Pancreas (tissue), 10 donors: ENCODE measurements at regions not wholly inside any gene's neighbourhood (a gene's known extent, or its start where the extent isn't known, plus 50 kb on each side); places are given as distances from the start of the nearest gene placed in this dataset.
"Not testable (repeated sequence)": the region's sequence is repeated elsewhere in the genome, so short reads cannot be mapped to it uniquely, and the experiment has no call there.

Experiments used
- ATAC-seq, 4 donors: fragments of 200-7000 bp; cut with Tn5 transposase; one replicate each; pipeline versions ENCODE4 v1.8.0 to v1.9.1; 2020; ENCODE audit warnings: mild to moderate bottlenecking in 4 of 4, moderate library complexity in 4 of 4
- DNase-seq, 6 donors: peaks; one replicate each; pipeline ENCODE4 v3.0.0-alpha.2; 2020
- FAIRE-seq: peaks from 2 replicates; lab custom pipeline; 2012; peaks lifted over from hg19 to GRCh38; lab: Jason Lieb, UNC
- H3K27ac ChIP-seq, 4 donors: fragments of 200-600 bp; sonication (generic); 1 replicate in 3 of 4; 2 replicates in 1 of 4; pipeline versions ENCODE4 v1.5.0 to v1.8.0; 2020
- H3K27me3 ChIP-seq, 4 donors: fragments of 200-600 bp; one replicate each; pipeline ENCODE4 v1.8.0; 2021
- H3K36me3 ChIP-seq, 3 donors: fragments of 200-600 bp; sonication (generic) in 1 of 3; one replicate each; pipeline versions ENCODE4 v1.5.0 to v1.8.0; 2020 to 2021
- H3K4me1 ChIP-seq, 3 donors: fragments of 200-600 bp; one replicate each; pipeline ENCODE4 v1.8.0; 2021
- H3K4me3 ChIP-seq, 4 donors: fragments of 200-600 bp; sonication (generic) in 2 of 4; one replicate each; pipeline versions ENCODE4 v1.5.0 to v1.8.0; 2020 to 2021
- H3K9me3 ChIP-seq, 4 donors: fragments of 200-600 bp; one replicate each; pipeline ENCODE4 v1.8.0; 2021
- WGBS, 2 donors: extraction: QIAGEN DNeasy Blood & Tissue Kit; methylation state at CpG; one replicate each; pipeline ENCODE4 v1.1.7; 2013; 5-methylcytosine and 5-hydroxymethylcytosine counted together
- intact Hi-C, 3 donors: fragments of 100-400 bp; cut with DNase I; formaldehyde crosslinking; loops; one replicate each; pipeline versions ENCODE4 v1.11.1 to v1.14.2; 2022
- TF ChIP-seq, protein P1 (sequence below), 4 donors: fragments of 200-600 bp; sonication (generic) in 3 of 4; IDR thresholded peaks; one replicate each; pipeline versions ENCODE4 v1.5.0 to v1.8.0; 2021; ENCODE audit warnings: antibody characterized with exemption in 4 of 4
- donor health status: healthy with polysubstance abuse.
- donor health status: DM: no; HTN: no; CAD: no; lungs with moderate emphysema.
- donor health status: DM: no; HTN: no; CAD: no.
- donor health status: control.
- donor health status: control.
- donor health status: Bipolar disorder and iron deficiency.
- donor health status: DM: yes; HTN: yes; CAD: no.
- donor health status: DM: no; HTN: no; CAD: no.
- donor health status: DM: no; HTN: no; CAD: no.
- donor health status: DM: yes; HTN: yes; CAD: no.

DNA sequence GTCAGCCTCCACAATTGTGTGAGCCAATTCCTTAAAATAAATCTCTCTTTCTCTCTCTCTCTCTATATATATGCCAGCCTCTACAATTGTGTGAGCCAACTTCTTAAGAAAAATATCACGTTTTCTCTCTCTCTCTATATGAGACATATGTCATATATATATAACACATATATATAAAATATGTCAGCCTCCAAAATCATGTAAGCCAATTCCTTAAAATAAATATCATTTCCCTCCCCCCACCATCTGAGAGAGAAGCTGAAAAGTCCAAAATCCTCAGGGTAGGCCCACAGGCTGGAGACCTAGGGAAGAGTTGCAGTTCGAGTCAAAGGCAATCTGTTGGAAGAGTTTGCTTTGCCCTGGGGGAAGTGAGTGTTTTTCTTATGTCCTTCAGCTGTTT is 158.1 kb upstream of the RPS23 start:
- no peaks in the 10 kb centered on the region for H3K27me3 ChIP-seq
- WGBS, 2 donors: 50 to 55% methylated on average over 2 of the region's 2 CpGs
- no peak for ATAC-seq
- H3K4me3 ChIP-seq: no peak overlapping the region
- intact Hi-C loops: no loop called here
- FAIRE-seq: no peak
- TF ChIP-seq, protein P1, sequence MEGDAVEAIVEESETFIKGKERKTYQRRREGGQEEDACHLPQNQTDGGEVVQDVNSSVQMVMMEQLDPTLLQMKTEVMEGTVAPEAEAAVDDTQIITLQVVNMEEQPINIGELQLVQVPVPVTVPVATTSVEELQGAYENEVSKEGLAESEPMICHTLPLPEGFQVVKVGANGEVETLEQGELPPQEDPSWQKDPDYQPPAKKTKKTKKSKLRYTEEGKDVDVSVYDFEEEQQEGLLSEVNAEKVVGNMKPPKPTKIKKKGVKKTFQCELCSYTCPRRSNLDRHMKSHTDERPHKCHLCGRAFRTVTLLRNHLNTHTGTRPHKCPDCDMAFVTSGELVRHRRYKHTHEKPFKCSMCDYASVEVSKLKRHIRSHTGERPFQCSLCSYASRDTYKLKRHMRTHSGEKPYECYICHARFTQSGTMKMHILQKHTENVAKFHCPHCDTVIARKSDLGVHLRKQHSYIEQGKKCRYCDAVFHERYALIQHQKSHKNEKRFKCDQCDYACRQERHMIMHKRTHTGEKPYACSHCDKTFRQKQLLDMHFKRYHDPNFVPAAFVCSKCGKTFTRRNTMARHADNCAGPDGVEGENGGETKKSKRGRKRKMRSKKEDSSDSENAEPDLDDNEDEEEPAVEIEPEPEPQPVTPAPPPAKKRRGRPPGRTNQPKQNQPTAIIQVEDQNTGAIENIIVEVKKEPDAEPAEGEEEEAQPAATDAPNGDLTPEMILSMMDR (IDR thresholded peaks at IDR 0.05): no peak
- H3K27ac ChIP-seq: no peak overlapping the region
- H3K9me3 ChIP-seq: no peaks in the 10 kb centered on the region
- no peaks in the 10 kb centered on the region for H3K4me1 ChIP-seq
- DNase-seq: no peak
- H3K36me3 ChIP-seq: no peaks in the 10 kb centered on the region

DNA sequence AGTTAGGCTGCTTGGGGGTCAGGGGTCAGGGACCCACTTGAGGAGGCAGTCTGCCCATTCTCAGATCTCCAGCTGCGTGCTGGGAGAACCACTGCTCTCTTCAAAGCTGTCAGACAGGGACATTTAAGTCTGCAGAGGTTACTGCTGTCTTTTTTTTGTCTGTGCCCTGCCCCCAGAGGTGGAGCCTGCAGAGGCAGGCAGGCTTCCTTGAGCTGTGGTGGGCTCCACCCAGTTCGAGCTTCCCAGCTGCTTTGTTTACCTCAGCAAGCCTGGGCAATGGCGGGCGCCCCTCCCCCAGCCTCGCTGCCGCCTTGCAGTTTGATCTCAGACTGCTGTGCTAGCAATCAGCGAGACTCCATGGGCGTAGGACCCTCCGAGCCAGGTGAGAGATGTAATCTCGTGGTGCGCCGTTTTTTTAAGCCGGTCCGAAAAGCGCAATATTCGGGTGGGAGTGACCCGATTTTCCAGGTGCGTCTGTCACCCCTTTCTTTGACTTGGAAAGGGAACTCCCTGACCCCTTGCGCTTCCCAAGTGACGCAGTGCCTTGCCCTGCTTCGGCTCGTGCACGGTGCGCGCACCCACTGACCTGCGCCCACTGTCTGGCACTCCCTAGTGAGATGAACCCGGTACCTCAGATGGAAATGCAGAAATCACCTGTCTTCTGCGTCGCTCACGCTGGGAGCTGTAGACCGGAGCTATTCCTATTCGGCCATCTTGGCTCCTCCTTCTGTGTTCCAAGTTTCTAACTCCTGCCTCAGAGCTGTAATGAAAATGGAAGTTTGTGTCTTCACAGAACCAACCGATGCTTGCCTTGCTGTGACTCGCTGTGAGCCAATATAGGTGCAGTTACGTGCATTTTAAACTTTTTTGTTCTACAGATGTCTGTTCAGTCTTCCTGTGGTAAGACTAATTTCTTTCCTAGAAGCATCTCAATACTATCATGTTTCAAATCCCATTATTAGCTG is 156.8 kb upstream of the RPS23 start:
- H3K4me1 ChIP-seq, DNase-seq, FAIRE-seq, intact Hi-C loops, H3K27ac ChIP-seq, H3K27me3 ChIP-seq, H3K4me3 ChIP-seq, H3K36me3 ChIP-seq, H3K9me3 ChIP-seq, ATAC-seq: not testable (repeated sequence)
- WGBS, 2 donors: 82 to 87% methylated on average over 22 to 31 of the region's 35 CpGs

DNA sequence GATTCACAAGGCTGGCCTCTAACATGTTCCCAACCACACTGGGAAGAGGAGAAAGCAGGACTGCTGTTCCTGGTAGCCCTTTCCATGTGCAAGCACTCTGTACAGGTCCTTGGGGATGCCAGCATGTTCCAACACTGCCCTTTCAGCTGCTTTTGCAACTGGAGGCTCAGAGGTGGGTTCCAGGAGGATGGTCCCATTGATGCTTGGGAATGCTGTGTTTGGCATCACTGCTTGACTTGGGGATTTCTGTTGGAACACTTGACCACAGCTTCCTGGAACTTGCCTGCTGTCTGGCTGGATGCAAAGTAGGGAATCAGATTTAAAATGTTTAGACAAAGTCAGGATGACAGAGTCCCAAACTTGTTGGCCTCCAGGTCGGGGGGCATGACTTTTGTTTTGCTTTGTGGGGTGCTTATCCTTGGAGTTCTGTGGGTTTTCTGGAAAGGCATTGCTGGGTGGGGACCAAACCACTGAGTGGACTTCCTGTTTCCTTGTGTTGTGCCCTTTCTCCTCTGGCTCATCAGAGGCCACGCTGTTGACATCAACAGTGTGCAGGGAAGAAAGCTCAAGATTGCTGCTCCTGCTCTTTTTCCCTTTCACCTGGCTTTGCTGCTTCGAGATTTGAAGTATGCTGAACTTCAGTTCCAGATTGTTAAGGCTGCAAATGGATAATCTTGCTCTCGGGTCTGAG is 148.5 kb upstream of the RPS23 start:
- no peak for FAIRE-seq
- DNase-seq: no peak
- ATAC-seq: no peak

DNA sequence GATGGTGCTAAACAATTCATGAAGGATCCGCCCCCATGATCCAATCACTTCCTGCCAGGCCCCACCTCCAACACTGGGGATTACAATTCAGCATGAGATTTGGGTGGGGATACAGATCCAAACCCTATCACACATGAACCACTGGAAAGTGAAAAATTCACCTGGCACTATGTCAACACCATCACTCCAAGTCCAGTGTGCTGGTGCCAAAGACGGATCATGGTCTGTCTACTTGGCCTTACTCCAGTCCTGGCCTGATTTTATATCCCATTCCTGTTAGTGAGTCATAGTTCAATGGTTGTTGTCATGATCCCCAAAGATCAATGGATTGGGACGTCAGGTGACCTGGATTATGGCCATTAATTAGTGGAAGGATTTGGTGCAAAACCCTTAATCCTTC is 147.4 kb upstream of the RPS23 start:
- intact Hi-C loops: no loop called here
- Histone ChIP-seq H3K27ac (no peak overlapping the region), H3K4me3 (no peak overlapping the region), H3K36me3 (no peaks in the 10 kb centered on the region), H3K9me3 (no peaks in the 10 kb centered on the region), H3K27me3 (no peaks in the 10 kb centered on the region), H3K4me1 (no peaks in the 10 kb centered on the region)
- no peak for DNase-seq
- TF ChIP-seq, protein P1 (IDR thresholded peaks at IDR 0.05): no peak
- FAIRE-seq: no peak
- WGBS, 2 donors: 17 to 26% methylated on average over 3 of the region's 3 CpGs
- ATAC-seq: peak in 1 of 4 donors; percentile 31

More for the DNA sequence above, 148.5 kb upstream of the RPS23 start:
- TF ChIP-seq, protein P1 (IDR thresholded peaks at IDR 0.05): no peak
- no peaks in the 10 kb centered on the region for H3K9me3 ChIP-seq
- no peaks in the 10 kb centered on the region for H3K4me1 ChIP-seq
- H3K27me3 ChIP-seq: no peaks in the 10 kb centered on the region
- intact Hi-C loops: no loop called here
- no peaks in the 10 kb centered on the region for H3K36me3 ChIP-seq
- H3K27ac ChIP-seq: no peak overlapping the region
- 53 to 72% methylated on average over 4 of the region's 4 CpGs for WGBS, 2 donors
- no peak overlapping the region for H3K4me3 ChIP-seq

DNA sequence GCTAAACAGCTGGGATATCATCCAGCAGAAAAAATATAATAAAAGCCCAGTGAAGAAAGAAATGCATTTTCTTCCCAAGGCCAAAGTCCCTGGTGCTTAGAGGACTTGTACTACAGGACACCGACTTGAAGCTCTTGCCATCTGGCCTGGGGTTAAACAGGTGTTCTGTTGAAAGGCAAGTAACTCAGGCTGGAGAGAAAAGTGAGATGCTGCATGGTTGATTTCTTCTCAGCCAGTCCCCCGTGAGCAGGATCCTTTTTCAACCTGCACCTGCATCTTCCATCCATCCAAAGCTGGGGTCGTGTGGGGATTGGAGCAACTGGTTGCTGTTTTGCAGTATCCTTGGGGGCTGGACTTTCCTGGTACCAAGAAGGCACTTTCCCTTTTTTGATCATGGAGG is 146.1 kb upstream of the RPS23 start:
- ATAC-seq: no peak
- DNase-seq: no peak
- WGBS, 2 donors: 40 to 56% methylated on average over 3 of the region's 3 CpGs
- TF ChIP-seq, protein P1 (IDR thresholded peaks at IDR 0.05): no peak
- Histone ChIP-seq H3K27ac (no peak overlapping the region), H3K4me3 (no peak overlapping the region), H3K4me1 (no peaks in the 10 kb centered on the region), H3K9me3 (no peaks in the 10 kb centered on the region), H3K27me3 (no peaks in the 10 kb centered on the region), H3K36me3 (no peaks in the 10 kb centered on the region)
- intact Hi-C loops: no loop called here
- FAIRE-seq: no peak
